ENCODE measurements at regions not wholly inside any gene's neighbourhood (a gene's known extent, or its start where the extent isn't known, plus 50 kb on each side); places are given as distances from the start of the nearest gene placed in this dataset.

- TF ChIP-seq POLR2A (IDR thresholded peaks at IDR 0.05): no peak
- no peak for TF ChIP-seq CTCF (IDR thresholded peaks at IDR 0.05)
These were observed 59.0 kb downstream of the TNP1 start for GRCh38 chr2:216800836-216801235.
